HepG2 (cell line): ENCODE measurements at regions not wholly inside any gene's neighbourhood (a gene's known extent, or its start where the extent isn't known, plus 50 kb on each side); places are given as distances from the start of the nearest gene placed in this dataset.

Source experiments
- ATAC-seq: fragments of 200-7000 bp; cut with Tn5 transposase; 3 replicates; pipeline ENCODE4 v1.9.1; 2020; ENCODE audit warnings: mild to moderate bottlenecking, moderate library complexity
- BruUV-seq: library from RNA; stranded (reverse); fragments of 400-500 nt; replicated peaks from 2 replicates; lab custom pipeline; 2021; lab: Mats Ljungman, UMichigan
- CTCF ChIA-PET: fragments of 300-600 bp; formaldehyde crosslinking; extraction: SDS; loops from one replicate; lab custom pipeline; 2021; ENCODE audit warnings: low total read pairs, inconsistent platforms, low intra/inter-chr PET ratio; lab: Yijun Ruan, JAX
- POLR2A ChIA-PET: fragments of 350-600 bp; sonication (Branson Sonifier 250); formaldehyde crosslinking; loops from one replicate; lab custom pipeline; 2020; ENCODE audit warnings: antibody characterized with exemption, inconsistent platforms; lab: Yijun Ruan, JAX
- DNase-seq: peaks from one replicate; pipeline ENCODE4 v3.0.0-alpha.2; 2015; ENCODE audit warnings: low spot score
- FAIRE-seq: peaks from 3 replicates; lab custom pipeline; 2011; peaks lifted over from hg19 to GRCh38; lab: Jason Lieb, UNC
- H2AFZ ChIP-seq: one replicate; pipeline ENCODE4 v1.6.1; 2011; ENCODE audit warnings: low read length, inconsistent platforms
- H3K27ac ChIP-seq: fragments of 300-600 bp; 3 replicates; pipeline ENCODE4 v1.8.0; 2011; ENCODE audit warnings: mixed run types, mild to moderate bottlenecking, mixed read lengths, low read length, inconsistent platforms; ENCODE audit not compliant: insufficient read depth; ENCODE audit errors: extremely low read length
- H3K27me3 ChIP-seq, 2 experiments: fragments of 200-600 bp in 1 of 2; 2 replicates in 1 of 2; 3 replicates in 1 of 2; pipeline versions ENCODE4 v1.6.0 to v1.8.0; 2011; ENCODE audit warnings: low read length in 2 of 2, mild to moderate bottlenecking in 2 of 2, moderate library complexity in 2 of 2, inconsistent platforms in 1 of 2; ENCODE audit not compliant: insufficient read depth in 2 of 2, control insufficient read depth in 1 of 2
- H3K36me3 ChIP-seq, 2 experiments: fragments of 200-600 bp in 1 of 2; replicated peaks in 1 of 2; 2 replicates in 1 of 2; 3 replicates in 1 of 2; pipeline versions ENCODE4 v1.5.1 to v1.8.0; 2011; ENCODE audit warnings: low read length in 2 of 2, inconsistent platforms in 1 of 2; ENCODE audit not compliant: insufficient read depth in 2 of 2, control insufficient read depth in 1 of 2
- H3K4me1 ChIP-seq: 2 replicates; pipeline ENCODE4 v1.5.1; 2012; ENCODE audit warnings: low read length, inconsistent platforms; ENCODE audit not compliant: insufficient read depth
- H3K4me2 ChIP-seq: 2 replicates; pipeline ENCODE4 v1.6.0; 2011; ENCODE audit warnings: low read depth, low read length, inconsistent platforms
- H3K4me3 ChIP-seq, 3 experiments: fragments of 200-600 bp in 1 of 3; sonication (generic), shearing (Covaris generic) in 1 of 3; replicated peaks in 1 of 3; 2 replicates each; pipeline ENCODE4 v1.5.1; 2011 to 2016; ENCODE audit warnings: low read length in 3 of 3, inconsistent platforms in 2 of 3, low read depth in 2 of 3, mild to moderate bottlenecking in 2 of 3, control low read depth in 1 of 3, mixed read lengths in 1 of 3; ENCODE audit not compliant: insufficient read depth in 1 of 3
- H3K79me2 ChIP-seq: one replicate; pipeline ENCODE4 v1.6.1; 2011; ENCODE audit warnings: low read length, inconsistent platforms; ENCODE audit not compliant: insufficient read depth
- H3K9ac ChIP-seq: 2 replicates; pipeline ENCODE4 v1.6.0; 2011; ENCODE audit warnings: mild to moderate bottlenecking, low read depth, low read length, inconsistent platforms; ENCODE audit not compliant: insufficient read depth
- H3K9me3 ChIP-seq: 2 replicates; pipeline ENCODE4 v1.5.1; 2012; ENCODE audit warnings: mild to moderate bottlenecking, low read length
- H4K20me1 ChIP-seq: 2 replicates; pipeline ENCODE4 v1.6.0; 2011; ENCODE audit warnings: inconsistent platforms, mild to moderate bottlenecking, low read length, moderate library complexity; ENCODE audit not compliant: insufficient read depth
- HMG20A ChIP-seq: IDR thresholded peaks from 2 replicates; pipeline ENCODE4 v1.6.1; 2016; ENCODE audit warnings: borderline replicate concordance
- HNRNPH1 ChIP-seq: fragments of 200-400 bp; formaldehyde crosslinking; optimal IDR thresholded peaks from 2 replicates; pipeline ENCODE3; 2017; ENCODE audit warnings: mild to moderate bottlenecking, low read depth, low read length
- NR2F6 ChIP-seq, 2 experiments: IDR thresholded peaks; 2 replicates each; pipeline ENCODE4 v1.6.1; 2016; ENCODE audit warnings: antibody characterized with exemption in 1 of 2, mild to moderate bottlenecking in 1 of 2
- SRSF1 ChIP-seq: fragments of 200-400 bp; formaldehyde crosslinking; optimal IDR thresholded peaks from 2 replicates; pipeline ENCODE3; 2017; ENCODE audit warnings: mild to moderate bottlenecking, low read depth, low read length, moderate library complexity
- ZGPAT ChIP-seq: IDR thresholded peaks from 2 replicates; pipeline ENCODE4 v1.6.1; 2016; ENCODE audit warnings: mild to moderate bottlenecking
- ZHX1 ChIP-seq: sonication (generic); formaldehyde crosslinking; IDR thresholded peaks from 2 replicates; pipeline ENCODE4 v1.8.1; 2022; ENCODE audit warnings: low read depth, mild to moderate bottlenecking, missing genetic modification reagents
- ZNF331 ChIP-seq: sonication (generic); formaldehyde crosslinking; IDR thresholded peaks from 2 replicates; pipeline ENCODE4 v1.4.0; 2020; ENCODE audit warnings: missing genetic modification reagents
- ZNF460 ChIP-seq: sonication (generic); formaldehyde crosslinking; IDR thresholded peaks from 2 replicates; pipeline ENCODE4 v1.5.1; 2020; ENCODE audit warnings: missing genetic modification reagents, mild to moderate bottlenecking, borderline replicate concordance
- ZNF576 ChIP-seq: sonication (generic); formaldehyde crosslinking; IDR thresholded peaks from 2 replicates; pipeline ENCODE4 v1.4.0; 2020; ENCODE audit warnings: mild to moderate bottlenecking, missing genetic modification reagents
- WGBS: methylation state at CpG from one replicate; pipeline ENCODE4 v1.1.6; 2017; ENCODE audit warnings: low lambda C conversion rate; 5-methylcytosine and 5-hydroxymethylcytosine counted together
- in situ Hi-C: cut with HindIII; loops from 2 replicates; pipeline ENCODE4 v1.10.0; 2017; ENCODE audit warnings: low pct_unique_long_range_greater_than_20kb; ENCODE audit not compliant: extremely low pct_ligation_motif_present
- intact Hi-C: fragments of 100-400 bp; cut with micrococcal nuclease; formaldehyde crosslinking; loops from one replicate; pipeline ENCODE4 v1.10.0; 2022; ENCODE audit not compliant: unreplicated experiment

DNA sequence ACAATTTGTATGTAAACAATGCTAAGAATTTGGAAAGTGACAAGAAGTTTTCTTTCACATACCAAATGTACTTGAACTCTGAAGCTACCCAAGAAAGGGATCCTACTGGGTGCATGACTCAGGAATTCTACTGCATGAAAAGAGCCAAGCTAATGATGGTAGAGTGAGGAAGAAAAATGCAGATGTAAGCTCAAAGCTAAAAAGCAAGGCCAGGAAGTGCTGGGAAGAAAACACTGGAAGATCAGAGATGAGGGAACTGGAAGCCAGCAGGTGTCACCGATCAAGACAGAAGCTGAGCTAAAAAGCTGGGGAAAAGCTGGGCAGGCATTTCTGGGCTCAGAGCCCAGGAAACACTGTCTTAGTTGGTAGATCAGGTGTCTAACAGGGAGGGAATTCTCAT is 449.1 kb downstream of the NKX6-1 start:
- POLR2A ChIA-PET = no interaction called here
- intact Hi-C loops = no loop called here
- TF ChIP-seq ZNF576 (CRISPR knock-in tag) (no peak), HMG20A (CRISPR knock-in tag) (no peak), HNRNPH1 (no peak), SRSF1 (no peak), ZNF331 (CRISPR knock-in tag) (no peak), NR2F6 (IDR thresholded peaks at IDR 0.05) (no peak), NR2F6 (CRISPR knock-in tag; IDR thresholded peaks at IDR 0.05) (no peak), ZGPAT (CRISPR knock-in tag) (no peak), ZHX1 (CRISPR knock-in tag) (no peak), ZNF460 (CRISPR knock-in tag) (no peak)
- Histone ChIP-seq H3K4me1 (no peaks in the 10 kb centered on the region), H3K9me3 (no peaks in the 10 kb centered on the region), H3K4me3 (no peak overlapping the region), H4K20me1 (no peaks in the 10 kb centered on the region), H3K36me3 (no peaks in the 10 kb centered on the region), H3K27ac (no peak overlapping the region), H3K4me2 (no peak overlapping the region), H2AFZ (no peak overlapping the region), H3K9ac (no peak overlapping the region), H3K27me3 (no peaks in the 10 kb centered on the region; a peak in 1 of 5 replicates), H3K79me2 (no peaks in the 10 kb centered on the region)
- no TSS peak for BruUV-seq
- ATAC-seq (no peak), FAIRE-seq (no peak), DNase-seq (no peak)
- CTCF ChIA-PET = no interaction called here
- in situ Hi-C loops = no loop called here
- WGBS = 4% methylated on average over 1 of the region's 1 CpG
